Ovary (tissue), 7 donors: ENCODE measurements at regions not wholly inside any gene's neighbourhood (a gene's known extent, or its start where the extent isn't known, plus 50 kb on each side); places are given as distances from the start of the nearest gene placed in this dataset.

Experiments used
- DNase-seq, 5 donors: peaks; one replicate each; pipeline ENCODE4 v3.0.0-alpha.2; 2019 to 2020
- H3K27ac ChIP-seq, 2 donors: fragments of 200-600 bp; one replicate each; pipeline versions ENCODE4 v1.5.1 to v1.8.0; 2019 to 2022
- H3K27me3 ChIP-seq: fragments of 200-600 bp; one replicate; pipeline ENCODE4 v1.8.0; 2022
- H3K36me3 ChIP-seq: fragments of 200-600 bp; sonication (generic); one replicate; pipeline ENCODE4 v1.5.1; 2019
- H3K4me1 ChIP-seq: one replicate; pipeline ENCODE4 v1.8.1; 2013; ENCODE audit warnings: mild to moderate bottlenecking, moderate library complexity; ENCODE audit not compliant: insufficient read depth
- H3K4me3 ChIP-seq: fragments of 200-600 bp; sonication (generic); one replicate; pipeline ENCODE4 v1.5.1; 2017
- H3K9me3 ChIP-seq, 2 donors: fragments of 200-600 bp in 1 of 2; sonication (generic) in 1 of 2; one replicate each; pipeline versions ENCODE4 v1.5.1 to v1.8.1; 2013 to 2019; ENCODE audit warnings: mild to moderate bottlenecking in 1 of 2, moderate library complexity in 1 of 2
- EP300 ChIP-seq: sonication (generic); formaldehyde crosslinking; IDR thresholded peaks from one replicate; pipeline ENCODE4 v1.6.1; 2017; ENCODE audit warnings: antibody characterized with exemption
- POLR2A ChIP-seq: fragments of 450-650 bp; IDR thresholded peaks from one replicate; pipeline ENCODE4 v1.6.1; 2017; ENCODE audit warnings: antibody characterized with exemption, mild to moderate bottlenecking, moderate library complexity
- WGBS, 3 donors: extraction: QIAGEN DNeasy Blood & Tissue Kit in 1 of 3; methylation state at CpG; one replicate each; pipeline versions ENCODE4 v1.1.5 to v1.1.7; 2013 to 2017; 5-methylcytosine and 5-hydroxymethylcytosine counted together
- intact Hi-C, 4 donors: fragments of 100-400 bp; cut with DNase I; formaldehyde crosslinking; loops; one replicate each; pipeline versions ENCODE4 v1.11.0 to v1.15.1; 2022 to 2023
- TF ChIP-seq, protein P1 (sequence below), 3 donors: fragments of 450-650 bp in 2 of 3; fragments of 200-600 bp in 1 of 3; IDR thresholded peaks; one replicate each; pipeline versions ENCODE4 v1.5.1 to v1.8.0; 2016 to 2022; ENCODE audit warnings: antibody characterized with exemption in 3 of 3, mild to moderate bottlenecking in 1 of 3
- donor health status: DM: no; HTN: no; CAD: no; lungs with moderate emphysema.
- donor health status: DM: no; HTN: no; CAD: no.
- donor health status: Bipolar disorder and iron deficiency.
- donor health status: DM: no; HTN: no; CAD: no.
- donor health status: DM: yes; HTN: yes; CAD: no.

DNA sequence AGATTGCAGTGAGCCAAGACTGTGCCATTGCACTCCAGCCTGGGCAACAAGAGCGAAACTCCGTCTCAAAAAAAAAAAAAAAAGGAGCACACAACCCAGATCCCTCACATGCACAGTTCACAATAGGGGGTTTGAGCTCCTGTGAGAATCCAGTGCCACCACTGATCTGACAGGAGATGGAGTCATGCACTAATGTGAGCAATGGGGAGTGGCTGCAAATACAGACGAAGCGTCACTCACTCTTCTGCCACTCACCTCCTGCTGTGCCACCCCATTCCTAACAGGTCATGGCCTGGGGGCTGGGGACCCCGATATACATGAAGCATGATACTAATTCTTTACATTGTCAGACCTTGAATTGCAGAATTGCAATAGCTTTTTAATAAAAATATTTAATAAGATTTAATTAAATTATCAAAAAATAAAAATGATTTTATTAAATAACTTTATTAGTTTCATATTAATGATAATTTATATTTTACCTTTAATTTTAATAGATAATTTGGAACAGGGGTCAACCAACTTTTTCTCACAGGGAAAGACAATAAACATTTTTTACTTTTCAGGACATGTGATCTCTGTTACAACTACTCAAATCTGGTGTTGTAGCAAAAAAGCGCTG, 171.4 kb downstream of the COPRS start:
- Histone ChIP-seq H3K4me1 (no peaks in the 10 kb centered on the region), H3K4me3 (no peak overlapping the region), H3K27me3 (no peaks in the 10 kb centered on the region), H3K36me3 (no peaks in the 10 kb centered on the region), H3K27ac (no peak overlapping the region), H3K9me3 (no peaks in the 10 kb centered on the region)
- 66 to 83% (median 79%) methylated on average over 6 of the region's 6 CpGs for WGBS, 3 donors
- DNase-seq: no peak
- TF ChIP-seq, protein P1, sequence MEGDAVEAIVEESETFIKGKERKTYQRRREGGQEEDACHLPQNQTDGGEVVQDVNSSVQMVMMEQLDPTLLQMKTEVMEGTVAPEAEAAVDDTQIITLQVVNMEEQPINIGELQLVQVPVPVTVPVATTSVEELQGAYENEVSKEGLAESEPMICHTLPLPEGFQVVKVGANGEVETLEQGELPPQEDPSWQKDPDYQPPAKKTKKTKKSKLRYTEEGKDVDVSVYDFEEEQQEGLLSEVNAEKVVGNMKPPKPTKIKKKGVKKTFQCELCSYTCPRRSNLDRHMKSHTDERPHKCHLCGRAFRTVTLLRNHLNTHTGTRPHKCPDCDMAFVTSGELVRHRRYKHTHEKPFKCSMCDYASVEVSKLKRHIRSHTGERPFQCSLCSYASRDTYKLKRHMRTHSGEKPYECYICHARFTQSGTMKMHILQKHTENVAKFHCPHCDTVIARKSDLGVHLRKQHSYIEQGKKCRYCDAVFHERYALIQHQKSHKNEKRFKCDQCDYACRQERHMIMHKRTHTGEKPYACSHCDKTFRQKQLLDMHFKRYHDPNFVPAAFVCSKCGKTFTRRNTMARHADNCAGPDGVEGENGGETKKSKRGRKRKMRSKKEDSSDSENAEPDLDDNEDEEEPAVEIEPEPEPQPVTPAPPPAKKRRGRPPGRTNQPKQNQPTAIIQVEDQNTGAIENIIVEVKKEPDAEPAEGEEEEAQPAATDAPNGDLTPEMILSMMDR (IDR thresholded peaks at IDR 0.05): no peak
- no peak for TF ChIP-seq EP300
- intact Hi-C loops: no loop called here

DNA sequence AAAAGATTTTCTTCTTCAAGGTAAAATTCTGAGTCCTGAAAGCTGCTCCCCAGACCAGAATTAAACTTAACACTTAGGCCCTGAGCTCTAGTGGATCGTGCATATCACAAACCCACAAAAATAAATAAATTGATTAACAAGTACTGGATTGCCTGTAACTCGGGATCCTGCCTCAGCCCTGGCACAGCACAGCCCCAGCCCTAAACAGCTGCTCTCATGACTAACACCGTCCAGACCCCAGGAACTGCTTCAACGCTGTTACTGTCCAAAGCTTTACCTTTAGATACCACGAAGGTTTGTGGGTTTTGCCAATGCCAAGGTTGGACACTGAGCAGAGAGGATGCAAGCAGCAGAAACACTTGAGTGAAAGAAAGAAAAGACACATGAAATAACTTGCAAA, 172.5 kb downstream of the COPRS start:
- 33 to 61% (median 45%) methylated on average over 5 of the region's 5 CpGs for WGBS, 3 donors
- H3K27ac ChIP-seq: no peak overlapping the region
- intact Hi-C loops: no loop called here
- H3K9me3 ChIP-seq: no peaks in the 10 kb centered on the region
- H3K27me3 ChIP-seq: no peaks in the 10 kb centered on the region
- no peak for TF ChIP-seq POLR2A
- no peak overlapping the region for H3K4me3 ChIP-seq
- DNase-seq: no peak
- H3K4me1 ChIP-seq: no peaks in the 10 kb centered on the region
- H3K36me3 ChIP-seq: no peaks in the 10 kb centered on the region

DNA sequence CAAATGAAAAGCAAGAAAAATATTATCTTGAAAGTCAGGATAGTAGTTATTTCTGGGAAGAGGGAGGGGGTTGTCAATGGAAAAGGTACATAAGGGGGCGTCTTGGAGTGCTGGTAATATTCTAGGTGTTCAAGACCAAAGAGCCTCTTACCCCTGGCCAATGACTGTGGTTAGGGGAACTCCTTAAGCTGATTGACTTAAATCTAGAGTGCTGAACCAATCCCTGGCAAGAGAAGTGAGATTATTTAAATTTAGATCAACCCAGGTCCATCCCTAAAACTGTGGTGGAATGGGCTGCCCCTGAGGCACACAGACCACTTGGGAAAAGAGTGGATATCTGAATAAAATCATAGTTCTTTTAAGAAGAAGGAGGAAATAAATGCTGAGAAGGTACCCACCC, 174.1 kb downstream of the COPRS start:
- no peak for DNase-seq
- Histone ChIP-seq H3K36me3 (no peaks in the 10 kb centered on the region), H3K27ac (no peak overlapping the region), H3K4me1 (no peaks in the 10 kb centered on the region), H3K9me3 (no peaks in the 10 kb centered on the region), H3K4me3 (no peak overlapping the region), H3K27me3 (no peaks in the 10 kb centered on the region)
- TF ChIP-seq POLR2A (no peak), EP300 (no peak)
- TF ChIP-seq, protein P1 (IDR thresholded peaks at IDR 0.05): no peak
- intact Hi-C loops: no loop called here
- 0% methylated on average over 1 of the region's 1 CpG for WGBS, 3 donors

DNA sequence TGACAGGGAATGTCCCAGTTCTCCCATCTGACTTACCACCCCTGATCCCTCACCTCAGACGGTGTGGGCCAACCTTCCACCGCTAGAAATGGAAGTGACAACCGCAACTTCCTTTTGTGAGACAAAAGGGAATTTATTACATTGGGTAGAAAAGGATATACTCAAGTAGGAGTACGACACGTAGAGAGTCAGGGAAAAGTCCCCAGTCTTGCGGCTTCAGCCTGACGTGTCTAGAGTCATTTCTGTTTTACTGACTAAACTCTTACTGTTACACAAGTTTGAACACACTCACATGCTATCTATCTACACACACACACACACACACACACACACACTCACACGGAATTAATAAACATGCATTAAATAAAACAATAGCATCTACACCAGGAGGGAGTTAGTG, 178.9 kb downstream of the COPRS start:
- intact Hi-C loops: no loop called here
- H3K27ac ChIP-seq: no peak overlapping the region
- no peaks in the 10 kb centered on the region for H3K27me3 ChIP-seq
- no peak for TF ChIP-seq EP300
- TF ChIP-seq POLR2A: no peak
- TF ChIP-seq, protein P1 (IDR thresholded peaks at IDR 0.05): no peak
- no peak for DNase-seq
- 78 to 87% (median 86%) methylated on average over 8 of the region's 8 CpGs for WGBS, 3 donors
- no peaks in the 10 kb centered on the region for H3K9me3 ChIP-seq
- no peaks in the 10 kb centered on the region for H3K36me3 ChIP-seq
- H3K4me3 ChIP-seq: no peak overlapping the region
- H3K4me1 ChIP-seq: peaks cover 4% of the 10 kb centered on the region

DNA sequence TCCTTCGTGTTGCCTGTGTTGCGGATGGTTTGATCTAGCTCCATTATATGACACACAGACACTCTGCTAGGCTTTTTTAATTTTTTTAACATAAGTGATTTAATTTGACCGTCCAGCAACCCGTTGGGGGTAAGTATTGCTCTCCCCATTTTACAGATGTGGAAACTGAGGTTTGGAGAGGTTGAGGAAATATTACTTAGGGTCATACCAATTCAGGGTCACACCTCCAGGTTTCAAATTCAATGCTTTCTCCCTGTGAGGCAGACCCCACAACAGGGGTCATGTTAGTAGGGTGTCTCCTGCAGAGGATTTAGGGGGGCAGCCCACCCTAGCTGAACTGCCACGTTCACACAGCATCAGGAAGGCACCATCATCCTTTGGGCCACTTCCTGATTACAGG, 179.4 kb downstream of the COPRS start:
- intact Hi-C loops: no loop called here
- no peaks in the 10 kb centered on the region for H3K9me3 ChIP-seq
- no peak for DNase-seq

More for the DNA sequence above, 179.4 kb downstream of the COPRS start:
- TF ChIP-seq, protein P1 (IDR thresholded peaks at IDR 0.05): no peak
- TF ChIP-seq EP300 (no peak), POLR2A (no peak)
- Histone ChIP-seq H3K4me1 (peaks cover 4% of the 10 kb centered on the region), H3K27me3 (no peaks in the 10 kb centered on the region), H3K27ac (no peak overlapping the region), H3K36me3 (no peaks in the 10 kb centered on the region), H3K4me3 (no peak overlapping the region)
- WGBS, 3 donors: 88 to 94% (median 94%) methylated on average over 5 of the region's 5 CpGs
